ENCODE measurements at regions not wholly inside any gene's neighbourhood (a gene's known extent, or its start where the extent isn't known, plus 50 kb on each side); places are given as distances from the start of the nearest gene placed in this dataset.

- DNase-seq (ENCODE audit: low spot score): no peak
Observed at GRCh38 chr2:3062476-3063260, 314.9 kb downstream of the EIPR1 start.

GRCh38 chr2:3060049-3060448, 317.6 kb downstream of the EIPR1 start:
- no peak for DNase-seq (ENCODE audit: low spot score)

- DNase-seq (ENCODE audit: low spot score): no peak
Observed at GRCh38 chr2:3059141-3059925, 318.3 kb downstream of the EIPR1 start.

GRCh38 chr2:3054066-3054465, 323.6 kb downstream of the EIPR1 start:
- DNase-seq (ENCODE audit: low spot score): no peak

- DNase-seq (ENCODE audit: low spot score): no peak
Observed at GRCh38 chr2:3051266-3051665, 326.4 kb downstream of the EIPR1 start.

GRCh38 chr2:3046170-3046865, 331.3 kb downstream of the EIPR1 start:
- no peak for DNase-seq (ENCODE audit: low spot score)

- DNase-seq (ENCODE audit: low spot score): no peak
Observed at GRCh38 chr2:3045318-3045921, 332.2 kb downstream of the EIPR1 start.

- DNase-seq (ENCODE audit: low spot score): no peak
Observed at GRCh38 chr2:3044587-3045317, 332.9 kb downstream of the EIPR1 start.

GRCh38 chr2:3043726-3044125, 333.9 kb downstream of the EIPR1 start:
- DNase-seq (ENCODE audit: low spot score): no peak

GRCh38 chr2:3042601-3043585, 334.7 kb downstream of the EIPR1 start:
- no peak for DNase-seq (ENCODE audit: low spot score)

GRCh38 chr2:3041841-3042600, 335.6 kb downstream of the EIPR1 start:
- DNase-seq (ENCODE audit: low spot score): no peak

- no peak for DNase-seq (ENCODE audit: low spot score)
Observed at GRCh38 chr2:3041246-3041645, 336.4 kb downstream of the EIPR1 start.

GRCh38 chr2:3040496-3041140, 337.0 kb downstream of the EIPR1 start:
- no peak for DNase-seq (ENCODE audit: low spot score)

GRCh38 chr2:3040066-3040428, 337.6 kb downstream of the EIPR1 start:
- no peak for DNase-seq (ENCODE audit: low spot score)

- DNase-seq (ENCODE audit: low spot score): no peak
Observed at GRCh38 chr2:3039188-3040065, 338.2 kb downstream of the EIPR1 start.

GRCh38 chr2:3038636-3039035, 339.0 kb downstream of the EIPR1 start:
- DNase-seq (ENCODE audit: low spot score): no peak

GRCh38 chr2:3037196-3038194, 340.1 kb downstream of the EIPR1 start:
- no peak for DNase-seq (ENCODE audit: low spot score)
